Kidney (tissue), 13 donors: ENCODE measurements at regions not wholly inside any gene's neighbourhood (a gene's known extent, or its start where the extent isn't known, plus 50 kb on each side); places are given as distances from the start of the nearest gene placed in this dataset.

Source experiments
- DNase-seq, 5 donors: peaks; one replicate each; pipeline ENCODE4 v3.0.0-alpha.2; 2013 to 2020
- FAIRE-seq: peaks from 2 replicates; lab custom pipeline; 2012; peaks lifted over from hg19 to GRCh38; lab: Jason Lieb, UNC
- H3K27ac ChIP-seq, 2 donors: one replicate each; pipeline ENCODE4 v1.7.0; 2013; ENCODE audit warnings: low read depth in 2 of 2, low read length in 2 of 2, inconsistent platforms in 1 of 2
- H3K27me3 ChIP-seq: one replicate; pipeline ENCODE4 v1.7.1; 2013; ENCODE audit warnings: low read length, inconsistent platforms; ENCODE audit not compliant: control insufficient read depth, insufficient read depth
- H3K36me3 ChIP-seq, 3 donors: one replicate each; pipeline versions ENCODE4 v1.7.0 to v1.7.1; 2013; ENCODE audit warnings: low read length in 3 of 3, control low read depth in 1 of 3, inconsistent platforms in 1 of 3; ENCODE audit not compliant: insufficient read depth in 3 of 3, control insufficient read depth in 2 of 3
- H3K4me1 ChIP-seq, 3 donors: one replicate each; pipeline versions ENCODE4 v1.7.0 to v1.7.1; 2013; ENCODE audit warnings: low read length in 3 of 3, inconsistent platforms in 1 of 3, low read depth in 1 of 3; ENCODE audit not compliant: control insufficient read depth in 2 of 3, insufficient read depth in 2 of 3
- H3K4me3 ChIP-seq, 3 donors: one replicate each; pipeline versions ENCODE4 v1.7.0 to v1.8.1; 2013; ENCODE audit warnings: low read length in 3 of 3, control low read depth in 1 of 3, inconsistent platforms in 1 of 3
- H3K9ac ChIP-seq, 3 donors: one replicate each; pipeline versions ENCODE4 v1.7.0 to v1.7.1; 2013; ENCODE audit warnings: low read length in 3 of 3, control low read depth in 1 of 3, inconsistent platforms in 1 of 3
- H3K9me3 ChIP-seq, 3 donors: one replicate each; pipeline versions ENCODE4 v1.7.0 to v1.7.1; 2013; ENCODE audit warnings: low read length in 3 of 3, control low read depth in 1 of 3, inconsistent platforms in 1 of 3; ENCODE audit not compliant: control insufficient read depth in 2 of 3, insufficient read depth in 1 of 3
- CTCF ChIP-seq: IDR thresholded peaks from 3 replicates; pipeline ENCODE4 v1.5.1; 2012; ENCODE audit warnings: mild to moderate bottlenecking, moderate library complexity, borderline replicate concordance; ENCODE audit not compliant: insufficient read depth; ENCODE audit errors: extremely low read depth
- intact Hi-C: fragments of 100-400 bp; cut with DNase I; formaldehyde crosslinking; loops from one replicate; pipeline ENCODE4 v1.11.1; 2022
- donor health status: control.
- donor health status: control.
- donor health status: control.
- donor health status: control.
- donor health status: control.
- donor health status: DM: yes; HTN: yes; CAD: no.
- donor health status: Normal renal cell carcinoma (clear cell type).

- no peak for FAIRE-seq
- Histone ChIP-seq H3K9ac (no peak overlapping the region), H3K4me3 (no peak overlapping the region), H3K9me3 (no peaks in the 10 kb centered on the region), H3K4me1 (no peaks in the 10 kb centered on the region), H3K27me3 (no peaks in the 10 kb centered on the region), H3K27ac (no peak overlapping the region), H3K36me3 (no peaks in the 10 kb centered on the region)
- intact Hi-C loops: no loop called here
- no peak for DNase-seq
- no peak for TF ChIP-seq CTCF
These were observed 60.2 kb upstream of the WNT11 start for GRCh38 chr11:76266286-76267100.

GRCh38 chr11:76265771-76266241 is 59.5 kb upstream of the WNT11 start:
- H3K36me3 ChIP-seq: no peaks in the 10 kb centered on the region
- no peaks in the 10 kb centered on the region for H3K27me3 ChIP-seq
- intact Hi-C loops: no loop called here
- FAIRE-seq: no peak
- H3K4me1 ChIP-seq: no peaks in the 10 kb centered on the region
- TF ChIP-seq CTCF: no peak
- H3K9ac ChIP-seq: no peak overlapping the region
- H3K4me3 ChIP-seq: no peak overlapping the region
- H3K9me3 ChIP-seq: no peaks in the 10 kb centered on the region
- no peak overlapping the region for H3K27ac ChIP-seq
- DNase-seq: no peak

GRCh38 chr11:76263657-76264056 is 57.4 kb upstream of the WNT11 start:
- H3K27ac ChIP-seq: no peak overlapping the region
- no peak for TF ChIP-seq CTCF
- no peaks in the 10 kb centered on the region for H3K36me3 ChIP-seq
- no peaks in the 10 kb centered on the region for H3K9me3 ChIP-seq
- intact Hi-C loops: no loop called here
- no peak for FAIRE-seq
- DNase-seq: no peak
- H3K4me1 ChIP-seq: no peaks in the 10 kb centered on the region
- H3K27me3 ChIP-seq: no peaks in the 10 kb centered on the region
- no peak overlapping the region for H3K4me3 ChIP-seq
- H3K9ac ChIP-seq: no peak overlapping the region
